K562 (cell line): ENCODE measurements at regions not wholly inside any gene's neighbourhood (a gene's known extent, or its start where the extent isn't known, plus 50 kb on each side); places are given as distances from the start of the nearest gene placed in this dataset.
"Not testable (repeated sequence)": the region's sequence is repeated elsewhere in the genome, so short reads cannot be mapped to it uniquely, and the experiment has no call there.

Experiments
- ATAC-seq: fragments of 200-7000 bp; cut with Tn5 transposase; 3 replicates; pipeline ENCODE4 v1.9.1; 2020; ENCODE audit warnings: moderate library complexity
- BruUV-seq: library from RNA; stranded (reverse); fragments of 400-500 nt; replicated peaks from 2 replicates; lab custom pipeline; 2021; lab: Mats Ljungman, UMichigan
- CTCF ChIA-PET: fragments of 300-600 bp; formaldehyde crosslinking; extraction: SDS; loops from one replicate; lab custom pipeline; 2021; ENCODE audit warnings: low intra/inter-chr PET ratio; lab: Yijun Ruan, JAX
- POLR2A ChIA-PET: fragments of 300-600, 350-650 bp; sonication (Branson Sonifier 250); formaldehyde crosslinking; extraction: SDS; loops from one replicate; lab custom pipeline; 2021; ENCODE audit warnings: antibody characterized with exemption, inconsistent platforms; lab: Yijun Ruan, JAX
- DNase-seq, 4 experiments: peaks; one replicate each; pipeline versions ENCODE4 v3.0.0 to v3.0.0-alpha.2; 2011 to 2018; ENCODE audit warnings: low spot score in 3 of 4, mixed read lengths in 3 of 4; ENCODE audit errors: extremely low read depth in 1 of 4
- FAIRE-seq: peaks from 2 replicates; lab custom pipeline; 2011; peaks lifted over from hg19 to GRCh38; lab: Jason Lieb, UNC
- H2AFZ ChIP-seq: 2 replicates; pipeline ENCODE4 v1.6.0; 2011; ENCODE audit warnings: low read depth, low read length, control low read depth, inconsistent platforms
- H3K27ac ChIP-seq: fragments of 200-600 bp; 3 replicates; pipeline ENCODE4 v1.8.0; 2011; ENCODE audit warnings: low read depth, mild to moderate bottlenecking, control low read depth, inconsistent platforms, low read length, moderate library complexity, mixed read lengths; ENCODE audit errors: extremely low read depth
- H3K27me3 ChIP-seq, 2 experiments: fragments of 300-600 bp in 1 of 2; 2 replicates in 1 of 2; 3 replicates in 1 of 2; pipeline versions ENCODE4 v1.6.0 to v1.8.0; 2011; ENCODE audit warnings: inconsistent platforms in 2 of 2, low read length in 2 of 2, mild to moderate bottlenecking in 1 of 2, mixed read lengths in 1 of 2, moderate library complexity in 1 of 2; ENCODE audit not compliant: control insufficient read depth in 2 of 2, insufficient read depth in 2 of 2
- H3K36me3 ChIP-seq: fragments of 300-600 bp; 3 replicates; pipeline ENCODE4 v1.8.0; 2011; ENCODE audit warnings: mild to moderate bottlenecking, low read length, inconsistent platforms; ENCODE audit not compliant: control insufficient read depth, insufficient read depth
- H3K4me1 ChIP-seq, 2 experiments: fragments of 200-600 bp in 1 of 2; replicated peaks in 1 of 2; 2 replicates in 1 of 2; 3 replicates in 1 of 2; pipeline versions ENCODE4 v1.5.1 to v1.8.0; 2011; ENCODE audit warnings: inconsistent platforms in 2 of 2, low read length in 2 of 2, mild to moderate bottlenecking in 1 of 2, mixed read lengths in 1 of 2, moderate library complexity in 1 of 2; ENCODE audit not compliant: control insufficient read depth in 2 of 2, insufficient read depth in 2 of 2
- H3K4me2 ChIP-seq: 2 replicates; pipeline ENCODE4 v1.6.1; 2011; ENCODE audit warnings: low read length, control low read depth, inconsistent platforms, mixed read lengths; ENCODE audit not compliant: insufficient read depth
- H3K4me3 ChIP-seq: fragments of 200-600 bp; sonication (generic), shearing (Covaris generic); 2 replicates; pipeline ENCODE4 v1.5.1; 2016; ENCODE audit warnings: control low read depth, inconsistent platforms
- H3K79me2 ChIP-seq: fragments of 200-600 bp; 3 replicates; pipeline ENCODE4 v1.8.0; 2011; ENCODE audit warnings: low read length, inconsistent platforms; ENCODE audit not compliant: control insufficient read depth, insufficient read depth
- H3K9ac ChIP-seq, 2 experiments: 2 replicates each; pipeline versions ENCODE4 v1.6.0 to v1.6.1; 2011; ENCODE audit warnings: low read depth in 2 of 2, low read length in 2 of 2, control low read depth in 1 of 2, inconsistent platforms in 1 of 2, mild to moderate bottlenecking in 1 of 2, mixed read lengths in 1 of 2; ENCODE audit not compliant: insufficient read depth in 1 of 2
- H3K9me1 ChIP-seq: one replicate; pipeline ENCODE4 v1.6.0; 2011; ENCODE audit warnings: inconsistent platforms, mild to moderate bottlenecking, low read length, moderate library complexity; ENCODE audit not compliant: control insufficient read depth, insufficient read depth
- H3K9me3 ChIP-seq: replicated peaks from 2 replicates; pipeline ENCODE4 v1.5.1; 2011; ENCODE audit warnings: low read depth, low read length, inconsistent platforms; ENCODE audit not compliant: control insufficient read depth, insufficient read depth
- H4K20me1 ChIP-seq: replicated peaks from 2 replicates; pipeline ENCODE4 v1.6.1; 2011; ENCODE audit warnings: low read length, inconsistent platforms, mixed read lengths; ENCODE audit not compliant: control insufficient read depth, insufficient read depth
- PTTG1 ChIP-seq: fragments of 450-650 bp; IDR thresholded peaks from 2 replicates; pipeline ENCODE4 v1.6.1; 2016; ENCODE audit warnings: low read depth, mild to moderate bottlenecking, missing genetic modification characterization, missing compliant biosample characterization
- TFE3 ChIP-seq: fragments of 450-650 bp; formaldehyde crosslinking; IDR thresholded peaks from 2 replicates; pipeline ENCODE4 v1.4.0; 2020; ENCODE audit warnings: mild to moderate bottlenecking, mixed read lengths
- WGBS: fragments of 100-300 bp; shearing (Covaris generic); methylation state at CpG from one replicate; pipeline ENCODE4 v1.1.6; 2016; ENCODE audit warnings: low coverage, mixed read lengths; ENCODE audit not compliant: insufficient coverage; ENCODE audit errors: missing lambda C conversion rate; 5-methylcytosine and 5-hydroxymethylcytosine counted together
- in situ Hi-C: fragments of 300-500 bp; cut with MboI; formaldehyde crosslinking; loops from 4 replicates; pipeline ENCODE4 v1.15.0; 2018; ENCODE audit warnings: inconsistent platforms, mixed read lengths
- intact Hi-C: fragments of 100-400 bp; cut with micrococcal nuclease; formaldehyde crosslinking; loops from 2 replicates; pipeline ENCODE4 v1.14.2; 2022

- ATAC-seq, result no peak
These were observed 262.9 kb upstream of the RBMS1 start for GRCh38 chr2:160756481-160756880.

GRCh38 chr2:160762493-160763128 lies 269.0 kb upstream of the RBMS1 start:
- FAIRE-seq, H3K27ac ChIP-seq, H3K9ac ChIP-seq, H4K20me1 ChIP-seq, ATAC-seq, H3K27me3 ChIP-seq, intact Hi-C loops, H3K4me1 ChIP-seq, BruUV-seq, H3K36me3 ChIP-seq, H3K79me2 ChIP-seq, CTCF ChIA-PET, H3K9me3 ChIP-seq, POLR2A ChIA-PET, H3K4me2 ChIP-seq, DNase-seq, H2AFZ ChIP-seq, in situ Hi-C loops, H3K4me3 ChIP-seq, H3K9me1 ChIP-seq: not testable (repeated sequence)
- 1% methylated on average over 26 of the region's 26 CpGs for WGBS

More at GRCh38 chr2:160756481-160756880, 262.9 kb upstream of the RBMS1 start:
- Histone ChIP-seq H3K36me3 (no peaks in the 10 kb centered on the region), H3K79me2 (no peaks in the 10 kb centered on the region), H3K9ac (no peak overlapping the region), H3K4me2 (no peak overlapping the region), H3K4me3 (no peak overlapping the region), H4K20me1 (no peaks in the 10 kb centered on the region), H3K27ac (no peak overlapping the region), H3K4me1 (no peaks in the 10 kb centered on the region), H2AFZ (no peak overlapping the region), H3K9me3 (peaks cover 2% of the 10 kb centered on the region; the same call in 1 of the 2 replicates), H3K27me3 (no peaks in the 10 kb centered on the region), H3K9me1 (no peaks in the 10 kb centered on the region)
- no TSS peak for BruUV-seq
- in situ Hi-C loops (no loop called here), intact Hi-C loops (no loop called here)
- POLR2A ChIA-PET, result no interaction called here
- DNase-seq, result no peak
- CTCF ChIA-PET, result interaction anchor here (0.6 kb wide), 1 partner anchor 17 kb away, joined by 3 read pairs; no protein-coding TSS in a partner anchor
- TF ChIP-seq PTTG1 (no peak), TFE3 (CRISPR knock-in tag) (peak; percentile 31; the same call in 1 of the 2 replicates)
- TF ChIP-seq, all 486 proteins: peak for 1
- FAIRE-seq, result no peak
